ENCODE measurements at regions not wholly inside any gene's neighbourhood (a gene's known extent, or its start where the extent isn't known, plus 50 kb on each side); places are given as distances from the start of the nearest gene placed in this dataset.
A peak's percentile ranks its signal among the peaks of the same experiment; 100 is the strongest.
"Not testable (repeated sequence)": the region's sequence is repeated elsewhere in the genome, so short reads cannot be mapped to it uniquely, and the experiment has no call there.

DNA sequence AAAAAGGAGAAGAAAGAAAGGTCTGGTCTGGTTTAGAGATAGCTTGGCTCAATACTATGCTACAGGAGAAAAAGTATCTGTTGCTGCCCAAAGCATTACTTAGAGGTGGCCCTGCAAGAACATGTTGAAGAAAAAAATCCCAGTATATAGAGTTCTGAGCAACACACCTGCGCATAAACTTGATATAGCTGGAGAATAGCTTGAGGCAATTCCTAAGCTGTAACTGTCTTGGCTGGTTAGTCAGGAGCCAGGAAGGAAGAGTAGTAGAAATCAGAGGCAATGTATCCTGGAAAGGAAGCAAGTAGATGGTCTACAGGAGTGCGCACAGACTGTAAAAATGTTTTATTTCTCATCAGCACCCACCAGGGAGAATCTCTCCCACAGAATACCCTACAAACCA is 209.7 kb downstream of the SLITRK1 start:
- TF ChIP-seq, protein P1, sequence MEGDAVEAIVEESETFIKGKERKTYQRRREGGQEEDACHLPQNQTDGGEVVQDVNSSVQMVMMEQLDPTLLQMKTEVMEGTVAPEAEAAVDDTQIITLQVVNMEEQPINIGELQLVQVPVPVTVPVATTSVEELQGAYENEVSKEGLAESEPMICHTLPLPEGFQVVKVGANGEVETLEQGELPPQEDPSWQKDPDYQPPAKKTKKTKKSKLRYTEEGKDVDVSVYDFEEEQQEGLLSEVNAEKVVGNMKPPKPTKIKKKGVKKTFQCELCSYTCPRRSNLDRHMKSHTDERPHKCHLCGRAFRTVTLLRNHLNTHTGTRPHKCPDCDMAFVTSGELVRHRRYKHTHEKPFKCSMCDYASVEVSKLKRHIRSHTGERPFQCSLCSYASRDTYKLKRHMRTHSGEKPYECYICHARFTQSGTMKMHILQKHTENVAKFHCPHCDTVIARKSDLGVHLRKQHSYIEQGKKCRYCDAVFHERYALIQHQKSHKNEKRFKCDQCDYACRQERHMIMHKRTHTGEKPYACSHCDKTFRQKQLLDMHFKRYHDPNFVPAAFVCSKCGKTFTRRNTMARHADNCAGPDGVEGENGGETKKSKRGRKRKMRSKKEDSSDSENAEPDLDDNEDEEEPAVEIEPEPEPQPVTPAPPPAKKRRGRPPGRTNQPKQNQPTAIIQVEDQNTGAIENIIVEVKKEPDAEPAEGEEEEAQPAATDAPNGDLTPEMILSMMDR (IDR thresholded peaks at IDR 0.05; ENCODE audit: low read depth, low read length, missing control alignments), result no peak
- H3K4me3 ChIP-seq (replicated peaks; ENCODE audit: low read depth, low read length), result no peak overlapping the region
- DNase-seq (ENCODE audit: extremely low read depth, low read depth), result no peak

DNA sequence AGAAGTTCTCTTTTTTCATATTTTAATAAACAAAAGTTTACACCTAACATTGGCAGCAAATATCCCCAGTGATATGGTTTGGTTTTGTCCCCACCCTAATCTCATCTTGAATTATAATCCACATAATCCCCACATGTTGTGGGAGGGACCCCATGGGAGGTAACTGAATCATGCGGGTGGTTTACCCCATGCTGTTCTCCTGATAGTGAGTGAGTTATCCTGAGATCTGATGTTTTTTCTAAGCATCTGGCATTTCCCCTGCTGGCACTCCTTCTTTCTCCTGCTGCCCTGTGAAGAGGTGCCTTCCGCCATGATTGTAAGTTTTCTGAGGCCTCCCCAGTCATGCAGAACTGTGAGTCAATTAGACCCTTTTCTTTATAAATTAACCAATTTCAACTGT is 214.7 kb downstream of the SLITRK1 start:
- TF ChIP-seq, protein P1 (IDR thresholded peaks at IDR 0.05; ENCODE audit: low read depth, low read length, missing control alignments), result no peak
- DNase-seq (ENCODE audit: extremely low read depth, low read depth), result no peak
- no peak overlapping the region for H3K4me3 ChIP-seq (replicated peaks; ENCODE audit: low read depth, low read length)

DNA sequence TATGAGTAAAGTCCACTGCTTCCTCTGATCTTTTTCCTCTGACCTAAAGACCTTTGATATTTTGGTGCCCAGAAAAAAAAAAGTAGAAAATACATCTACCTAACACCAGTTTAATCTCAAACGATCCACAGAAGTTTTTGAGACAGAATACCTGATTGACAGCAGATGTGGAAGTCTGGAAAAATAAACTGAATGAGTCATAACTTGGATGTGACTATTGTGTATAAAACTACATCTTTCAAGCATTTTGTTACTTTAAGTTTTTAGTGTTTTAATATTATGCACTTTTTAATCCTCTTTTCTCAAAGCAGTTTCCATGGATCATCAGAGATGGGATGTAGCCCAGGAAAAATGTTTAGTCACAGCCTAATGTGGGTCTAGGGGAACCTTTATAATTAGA is 216.1 kb downstream of the SLITRK1 start:
- TF ChIP-seq, protein P1 (IDR thresholded peaks at IDR 0.05; ENCODE audit: low read depth, low read length, missing control alignments), result no peak
- no peak overlapping the region for H3K4me3 ChIP-seq (replicated peaks; ENCODE audit: low read depth, low read length)
- DNase-seq (ENCODE audit: extremely low read depth, low read depth), result peak; percentile 1

DNA sequence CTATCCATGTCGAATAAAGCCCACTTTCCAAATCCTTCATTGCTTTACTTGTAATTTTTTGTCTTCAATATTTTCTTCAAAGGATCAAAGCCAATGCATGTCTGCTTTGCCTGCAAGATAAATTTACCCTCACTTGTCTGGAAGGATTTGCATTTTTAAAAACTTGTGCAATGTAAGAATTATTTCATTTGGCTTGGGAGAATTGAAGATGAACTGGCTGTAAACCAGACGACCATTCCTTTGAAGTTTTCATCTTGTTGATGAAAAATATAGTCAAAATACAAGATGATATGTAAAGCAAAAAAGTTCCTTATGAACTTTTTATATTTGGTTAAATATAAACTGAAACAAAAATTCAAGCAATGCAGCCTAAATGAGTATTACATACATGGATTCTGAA is 225.0 kb downstream of the SLITRK1 start:
- DNase-seq (ENCODE audit: extremely low read depth, low read depth), result no peak
- TF ChIP-seq, protein P1 (IDR thresholded peaks at IDR 0.05; ENCODE audit: low read depth, low read length, missing control alignments), result no peak
- no peak overlapping the region for H3K4me3 ChIP-seq (replicated peaks; ENCODE audit: low read depth, low read length)

DNA sequence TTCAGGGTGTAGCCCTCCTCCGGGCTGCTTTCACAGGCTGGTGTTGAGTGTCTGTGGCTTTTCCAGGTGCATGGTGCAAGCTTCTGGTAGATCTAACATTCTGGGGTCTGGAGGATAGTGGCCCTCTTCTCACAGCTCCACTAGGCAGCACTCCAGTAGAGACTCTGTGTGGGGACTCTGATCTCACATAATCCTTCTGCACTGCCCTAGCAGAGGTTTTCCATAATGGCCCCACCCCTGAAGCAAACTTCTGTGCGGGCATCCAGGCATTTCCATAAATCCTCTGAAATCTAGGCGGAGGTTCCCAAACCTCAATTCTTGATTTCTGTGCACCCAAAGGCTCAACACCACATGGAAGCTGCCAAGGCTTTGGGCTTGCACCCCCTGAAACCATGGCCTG is 239.7 kb downstream of the SLITRK1 start:
- DNase-seq (ENCODE audit: extremely low read depth, low read depth), result not testable (repeated sequence)

DNA sequence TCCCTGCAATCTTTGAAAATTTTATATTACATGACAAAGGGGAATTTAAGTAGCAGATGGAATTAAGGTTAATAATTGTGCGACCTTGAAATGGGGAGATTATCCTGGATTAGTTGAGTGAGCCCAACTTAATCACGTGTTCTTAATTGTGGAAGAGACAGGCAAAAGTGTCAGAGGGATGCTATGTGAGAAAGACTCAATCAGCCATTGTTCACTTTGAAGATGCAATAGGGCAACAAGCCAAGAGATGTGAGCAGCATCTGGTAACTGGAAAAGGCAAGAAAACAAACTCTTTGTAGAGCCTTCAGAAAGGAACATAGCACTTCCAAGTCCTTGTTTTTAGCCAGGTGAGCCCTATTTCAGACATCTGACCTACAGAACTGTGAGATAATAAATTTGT is 247.7 kb downstream of the SLITRK1 start:
- no peak for DNase-seq (ENCODE audit: extremely low read depth, low read depth)
- no peak overlapping the region for H3K4me3 ChIP-seq (replicated peaks; ENCODE audit: low read depth, low read length)
- TF ChIP-seq, protein P1 (IDR thresholded peaks at IDR 0.05; ENCODE audit: low read depth, low read length, missing control alignments), result no peak

More for the DNA sequence above, 239.7 kb downstream of the SLITRK1 start:
- not testable (repeated sequence) for H3K4me3 ChIP-seq (replicated peaks; ENCODE audit: low read depth, low read length)

DNA sequence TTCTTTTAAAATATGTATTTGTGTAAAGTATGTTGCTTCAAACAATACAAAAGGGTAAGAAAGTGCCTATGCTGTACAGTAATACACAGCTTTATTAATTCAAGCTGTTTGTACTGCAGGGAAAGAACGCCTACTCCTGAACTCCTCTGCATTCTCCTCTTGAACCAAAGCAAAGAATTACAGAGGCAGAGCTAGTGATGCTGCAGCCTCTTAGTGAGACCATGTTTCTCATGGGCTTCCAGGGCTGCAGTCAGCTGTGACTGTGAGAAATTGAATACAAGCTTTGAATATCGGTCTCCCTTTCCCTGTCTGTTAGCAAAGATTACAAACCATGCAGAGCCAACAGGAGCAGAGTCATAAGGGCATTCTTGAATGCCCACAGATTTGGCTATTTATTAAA is 248.5 kb downstream of the SLITRK1 start:
- no peak overlapping the region for H3K4me3 ChIP-seq (replicated peaks; ENCODE audit: low read depth, low read length)
- TF ChIP-seq, protein P1 (IDR thresholded peaks at IDR 0.05; ENCODE audit: low read depth, low read length, missing control alignments), result no peak
- no peak for DNase-seq (ENCODE audit: extremely low read depth, low read depth)
